Astrocyte of the cerebellum (primary cell): ENCODE measurements at regions not wholly inside any gene's neighbourhood (a gene's known extent, or its start where the extent isn't known, plus 50 kb on each side); places are given as distances from the start of the nearest gene placed in this dataset.

Experiments
- DNase-seq: peaks from one replicate; pipeline ENCODE4 v3.0.0-alpha.2; 2011; ENCODE audit warnings: low read depth
- H3K4me3 ChIP-seq: 2 replicates; pipeline ENCODE4 v1.5.1; 2011; ENCODE audit warnings: mild to moderate bottlenecking, low read depth, low read length, moderate library complexity
- in situ Hi-C: cut with HindIII; loops from 2 replicates; pipeline ENCODE4 v1.10.0; 2017; ENCODE audit warnings: low sequenced_read_pairs
- TF ChIP-seq, protein P1 (sequence below): IDR thresholded peaks from 2 replicates; pipeline ENCODE4 v1.5.1; 2012; ENCODE audit warnings: low read length, low read depth, moderate library complexity, mild to moderate bottlenecking; ENCODE audit errors: missing control alignments

DNA sequence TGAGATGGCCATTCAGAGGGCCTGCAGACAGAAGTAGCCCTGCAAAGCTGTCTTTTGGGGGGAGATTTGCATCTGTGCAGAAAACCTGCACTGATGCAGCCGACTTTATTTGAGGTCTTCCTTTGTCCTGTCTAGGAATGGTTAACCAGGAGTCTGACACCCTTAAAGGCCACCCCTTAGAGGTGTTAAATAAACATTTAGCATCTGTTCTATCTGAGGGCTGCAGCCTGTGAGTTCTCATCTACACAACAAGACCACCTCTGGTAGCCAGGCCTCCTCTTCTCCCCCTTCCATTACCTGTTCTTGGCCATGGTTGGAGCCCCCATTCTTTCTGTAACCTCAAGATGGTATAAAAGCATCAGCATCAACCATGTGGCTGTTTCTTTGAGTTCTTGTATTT is 214.4 kb upstream of the HS6ST1 start:
- no peak overlapping the region for H3K4me3 ChIP-seq
- TF ChIP-seq, protein P1, sequence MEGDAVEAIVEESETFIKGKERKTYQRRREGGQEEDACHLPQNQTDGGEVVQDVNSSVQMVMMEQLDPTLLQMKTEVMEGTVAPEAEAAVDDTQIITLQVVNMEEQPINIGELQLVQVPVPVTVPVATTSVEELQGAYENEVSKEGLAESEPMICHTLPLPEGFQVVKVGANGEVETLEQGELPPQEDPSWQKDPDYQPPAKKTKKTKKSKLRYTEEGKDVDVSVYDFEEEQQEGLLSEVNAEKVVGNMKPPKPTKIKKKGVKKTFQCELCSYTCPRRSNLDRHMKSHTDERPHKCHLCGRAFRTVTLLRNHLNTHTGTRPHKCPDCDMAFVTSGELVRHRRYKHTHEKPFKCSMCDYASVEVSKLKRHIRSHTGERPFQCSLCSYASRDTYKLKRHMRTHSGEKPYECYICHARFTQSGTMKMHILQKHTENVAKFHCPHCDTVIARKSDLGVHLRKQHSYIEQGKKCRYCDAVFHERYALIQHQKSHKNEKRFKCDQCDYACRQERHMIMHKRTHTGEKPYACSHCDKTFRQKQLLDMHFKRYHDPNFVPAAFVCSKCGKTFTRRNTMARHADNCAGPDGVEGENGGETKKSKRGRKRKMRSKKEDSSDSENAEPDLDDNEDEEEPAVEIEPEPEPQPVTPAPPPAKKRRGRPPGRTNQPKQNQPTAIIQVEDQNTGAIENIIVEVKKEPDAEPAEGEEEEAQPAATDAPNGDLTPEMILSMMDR, result no peak
- in situ Hi-C loops, result no loop called here
- no peak for DNase-seq

DNA sequence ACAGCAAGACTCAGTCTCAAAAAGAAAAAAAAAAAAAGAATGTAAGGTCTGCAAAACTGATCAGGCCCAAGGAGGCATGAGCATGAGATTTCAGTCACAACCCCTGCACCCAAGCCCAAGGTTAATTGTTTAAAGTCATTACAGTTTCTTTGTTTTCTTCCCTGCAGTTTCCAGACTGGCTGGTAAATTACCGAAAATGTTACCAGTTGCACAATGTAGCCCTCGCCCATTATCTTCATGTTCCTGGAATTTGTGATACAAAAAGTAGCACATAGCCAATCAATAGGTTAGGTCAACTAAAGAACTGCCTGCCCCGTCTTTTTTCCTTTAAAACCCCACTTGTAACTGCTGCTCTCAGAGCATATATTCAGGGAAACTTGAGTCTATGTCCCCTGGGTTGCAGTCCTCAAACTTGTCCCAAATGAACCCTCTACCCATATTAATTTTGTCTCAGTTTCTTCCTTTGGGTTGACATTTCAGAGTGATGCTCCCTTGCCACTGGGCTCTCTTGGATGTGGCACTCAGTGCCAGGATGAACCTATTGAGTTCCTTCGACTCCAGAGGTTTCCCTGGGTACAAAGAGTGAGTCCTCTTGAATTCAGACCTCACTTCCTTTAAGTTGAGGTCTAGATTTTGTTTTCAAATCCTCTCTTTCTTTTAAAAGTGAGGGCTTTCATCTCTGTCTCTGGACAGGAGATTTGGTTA is 216.2 kb upstream of the HS6ST1 start:
- no peak overlapping the region for H3K4me3 ChIP-seq

DNA sequence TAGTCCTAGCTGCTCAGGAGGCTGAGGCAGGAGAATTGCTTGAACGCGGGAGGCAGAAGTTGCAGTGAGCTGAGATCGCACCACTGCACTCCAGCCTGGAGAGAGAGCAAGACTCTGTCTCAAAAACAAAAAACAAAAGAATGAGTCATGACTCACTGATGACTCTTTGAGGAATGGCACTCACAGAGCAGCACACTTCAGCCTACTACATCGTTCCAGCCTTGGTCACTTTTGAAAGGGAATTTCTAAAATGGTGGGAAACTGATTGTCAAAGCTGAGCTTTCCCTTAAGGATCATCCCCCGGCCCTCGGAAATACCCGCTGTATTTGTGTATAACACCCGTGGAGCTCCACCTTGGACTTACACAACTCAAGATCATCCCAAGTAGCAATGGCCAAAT is 217.3 kb upstream of the HS6ST1 start:
- TF ChIP-seq, protein P1, result no peak
- no peak overlapping the region for H3K4me3 ChIP-seq
- peak; percentile 68 for DNase-seq
- in situ Hi-C loops, result no loop called here

More for the DNA sequence above, 216.2 kb upstream of the HS6ST1 start:
- TF ChIP-seq, protein P1, result no peak
- no peak for DNase-seq
- in situ Hi-C loops, result no loop called here

DNA sequence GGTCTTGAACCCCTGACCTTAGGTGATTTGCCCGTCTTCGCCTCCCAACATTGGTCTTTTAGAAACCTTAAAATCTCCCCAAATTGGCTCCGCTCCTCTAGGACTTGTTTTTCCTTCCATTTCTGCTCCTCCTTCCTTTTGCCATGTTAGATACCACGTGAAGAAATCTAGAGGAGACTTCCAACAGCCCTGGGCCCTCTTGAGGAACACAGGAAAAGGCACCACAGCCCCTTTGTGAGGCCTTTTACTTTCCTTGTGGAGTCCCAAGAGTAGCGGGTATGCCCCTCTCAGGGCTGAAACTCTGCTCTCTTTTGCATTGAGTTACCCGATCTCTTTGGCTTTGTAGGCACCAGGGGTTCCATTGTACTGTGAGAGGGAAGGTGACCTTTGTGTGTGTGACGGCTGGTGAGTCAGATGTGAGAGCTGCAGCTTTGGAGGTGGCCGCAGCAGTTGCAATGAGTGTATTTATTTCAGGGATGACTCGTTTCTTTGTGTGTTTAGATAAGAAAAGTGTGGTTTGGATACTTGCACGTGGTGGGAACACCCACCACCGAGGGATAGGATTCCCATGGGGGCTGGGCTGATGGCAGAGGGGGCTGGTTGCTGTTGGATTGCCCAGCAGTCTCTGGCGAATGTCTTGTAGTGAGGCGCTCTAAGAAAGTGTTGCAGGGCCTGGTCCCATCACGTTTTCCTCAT is 218.4 kb upstream of the HS6ST1 start:
- peak; percentile 98 for DNase-seq
- in situ Hi-C loops, result no loop called here
- TF ChIP-seq, protein P1, result no peak
- no peak overlapping the region for H3K4me3 ChIP-seq

DNA sequence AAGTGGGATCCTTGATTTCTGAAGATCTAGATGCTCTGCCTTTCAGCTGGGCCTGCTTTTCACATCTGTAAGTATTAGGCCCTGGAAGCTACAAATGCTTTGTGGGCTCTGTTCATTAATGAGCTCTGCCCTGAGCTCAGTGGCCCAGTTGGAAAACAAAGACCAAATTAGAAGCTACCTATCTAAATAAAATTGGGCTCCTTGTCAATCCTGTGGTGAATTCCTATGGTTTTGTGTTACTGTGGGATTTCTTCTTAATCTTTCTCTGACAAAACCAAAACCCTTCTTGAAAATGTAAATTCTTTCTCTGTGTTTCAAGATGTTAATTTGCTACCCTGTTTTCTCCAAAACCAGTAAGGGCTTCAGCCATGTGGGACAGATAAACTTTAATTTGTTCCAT is 219.0 kb upstream of the HS6ST1 start:
- DNase-seq, result peak; percentile 48
- TF ChIP-seq, protein P1, result no peak
- in situ Hi-C loops, result no loop called here
- H3K4me3 ChIP-seq, result no peak overlapping the region

DNA sequence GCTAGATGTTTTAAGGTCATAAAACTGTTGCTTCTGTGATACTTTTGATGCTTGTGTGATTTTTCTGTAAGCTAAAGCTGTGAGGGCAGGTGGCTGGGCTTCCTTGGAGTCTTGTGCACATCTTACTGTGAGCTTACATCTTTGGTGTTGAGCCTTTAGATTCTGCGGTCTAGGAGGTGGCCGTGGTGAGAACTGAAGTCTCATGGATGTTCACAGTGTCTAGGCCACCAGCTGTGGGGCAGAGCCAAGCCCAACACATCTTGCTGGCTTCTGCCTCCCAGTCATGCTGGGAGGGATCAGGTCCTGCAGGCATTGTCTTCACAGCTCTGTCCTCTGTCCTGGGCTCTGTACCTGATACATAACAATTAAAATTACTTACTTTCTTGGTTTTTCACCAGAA is 219.7 kb upstream of the HS6ST1 start:
- DNase-seq, result no peak
- in situ Hi-C loops, result no loop called here
- TF ChIP-seq, protein P1, result no peak
- no peak overlapping the region for H3K4me3 ChIP-seq
